H1 (cell line): ENCODE measurements at regions not wholly inside any gene's neighbourhood (a gene's known extent, or its start where the extent isn't known, plus 50 kb on each side); places are given as distances from the start of the nearest gene placed in this dataset.
A peak's percentile ranks its signal among the peaks of the same experiment; 100 is the strongest.

Experiments
- CTCF ChIA-PET: fragments of 300-600 bp; sonication (Branson Sonifier 250); formaldehyde crosslinking; loops from one replicate; lab custom pipeline; 2021; ENCODE audit not compliant: partially characterized antibody; lab: Charles Lee
- POLR2A ChIA-PET: fragments of 300-600 bp; sonication (Branson Sonifier 250); formaldehyde crosslinking; loops from one replicate; lab custom pipeline; 2021; ENCODE audit warnings: inconsistent platforms; ENCODE audit not compliant: partially characterized antibody; lab: Charles Lee
- DNase-seq, 2 experiments: peaks; one replicate each; pipeline versions ENCODE4 v3.0.0 to v3.0.0-alpha.2; 2010 to 2022; ENCODE audit warnings: low spot score in 2 of 2, low read depth in 1 of 2, mixed read lengths in 1 of 2
- FAIRE-seq: peaks from 2 replicates; lab custom pipeline; 2011; peaks lifted over from hg19 to GRCh38; lab: Jason Lieb, UNC
- H2AFZ ChIP-seq: 2 replicates; pipeline ENCODE4 v1.8.1; 2012; ENCODE audit warnings: low read length, inconsistent platforms
- H2AK5ac ChIP-seq: 2 replicates; pipeline ENCODE4 v1.6.1; 2013; ENCODE audit warnings: low read depth, low read length
- H2BK120ac ChIP-seq: replicated peaks from 2 replicates; pipeline ENCODE3; 2013; ENCODE audit warnings: low read depth, low read length, inconsistent platforms
- H2BK12ac ChIP-seq: 2 replicates; pipeline ENCODE4 v1.6.1; 2013; ENCODE audit warnings: low read depth, low read length
- H2BK15ac ChIP-seq: 2 replicates; pipeline ENCODE4 v1.6.1; 2013; ENCODE audit warnings: low read length
- H2BK20ac ChIP-seq: 2 replicates; pipeline ENCODE4 v1.6.1; 2013; ENCODE audit warnings: low read length
- H2BK5ac ChIP-seq: 2 replicates; pipeline ENCODE4 v1.6.1; 2013; ENCODE audit warnings: low read depth, low read length
- H3K14ac ChIP-seq: 2 replicates; pipeline ENCODE4 v1.6.1; 2013; ENCODE audit warnings: inconsistent platforms; ENCODE audit not compliant: insufficient read length
- H3K18ac ChIP-seq: 2 replicates; pipeline ENCODE4 v1.6.1; 2013; ENCODE audit warnings: low read length; ENCODE audit errors: extremely low read depth
- H3K23ac ChIP-seq: 2 replicates; pipeline ENCODE4 v1.6.1; 2013; ENCODE audit warnings: inconsistent platforms; ENCODE audit not compliant: insufficient read length
- H3K23me2 ChIP-seq: 2 replicates; pipeline ENCODE4 v1.6.1; 2013; ENCODE audit warnings: low read depth, low read length
- H3K27ac ChIP-seq: 2 replicates; pipeline ENCODE4 v1.6.1; 2011; ENCODE audit warnings: low read depth, low read length, inconsistent platforms
- H3K27me3 ChIP-seq, 4 experiments: replicated peaks in 1 of 4; 1 replicate in 1 of 4; 2 replicates in 3 of 4; pipeline versions ENCODE4 v1.6.1 to v1.8.1; 2011 to 2013; ENCODE audit warnings: low read length in 3 of 4, mild to moderate bottlenecking in 3 of 4, inconsistent platforms in 2 of 4, mixed read lengths in 2 of 4, moderate library complexity in 1 of 4; ENCODE audit not compliant: control insufficient read depth in 3 of 4, insufficient read depth in 3 of 4; ENCODE audit errors: extremely low read depth in 1 of 4
- H3K36me3 ChIP-seq, 4 experiments: 2 replicates each; pipeline versions ENCODE4 v1.6.1 to v1.8.1; 2011 to 2013; ENCODE audit warnings: mild to moderate bottlenecking in 4 of 4, low read length in 3 of 4, moderate library complexity in 2 of 4, control low read depth in 1 of 4, inconsistent platforms in 1 of 4; ENCODE audit not compliant: insufficient read depth in 4 of 4, control insufficient read depth in 2 of 4
- H3K4ac ChIP-seq: replicated peaks from 2 replicates; pipeline ENCODE3; 2013; ENCODE audit warnings: low read length, low read depth, mixed read lengths, inconsistent platforms; ENCODE audit not compliant: insufficient read length
- H3K4me1 ChIP-seq, 4 experiments: replicated peaks in 1 of 4; 1 replicate in 1 of 4; 2 replicates in 3 of 4; pipeline versions ENCODE4 v1.6.1 to v1.8.1; 2011 to 2013; ENCODE audit warnings: low read length in 3 of 4, inconsistent platforms in 2 of 4, mixed read lengths in 1 of 4; ENCODE audit not compliant: insufficient read depth in 4 of 4, control insufficient read depth in 3 of 4
- H3K4me2 ChIP-seq, 2 experiments: 2 replicates each; pipeline versions ENCODE4 v1.6.1 to v1.8.1; 2011 to 2013; ENCODE audit warnings: low read depth in 2 of 2, low read length in 2 of 2, control low read depth in 1 of 2, inconsistent platforms in 1 of 2, mild to moderate bottlenecking in 1 of 2; ENCODE audit not compliant: insufficient read depth in 1 of 2
- H3K4me3 ChIP-seq, 4 experiments: fragments of 200-600, 300-600 bp in 1 of 4; sonication (generic), shearing (Covaris generic), sonication (Bioruptor Twin) in 1 of 4; 2 replicates each; pipeline versions ENCODE4 v1.5.1 to v1.8.1; 2011 to 2016; ENCODE audit warnings: low read length in 4 of 4, low read depth in 3 of 4, control low read depth in 2 of 4, inconsistent platforms in 2 of 4, mild to moderate bottlenecking in 2 of 4, mixed read lengths in 1 of 4, moderate library complexity in 1 of 4; ENCODE audit not compliant: insufficient read depth in 2 of 4; ENCODE audit errors: extremely low read depth in 1 of 4
- H3K56ac ChIP-seq: replicated peaks from 2 replicates; pipeline ENCODE3; 2013; ENCODE audit warnings: low read depth, mild to moderate bottlenecking, mixed read lengths, low read length, inconsistent platforms; ENCODE audit not compliant: insufficient read length
- H3K79me1 ChIP-seq: 2 replicates; pipeline ENCODE4 v1.6.1; 2013; ENCODE audit warnings: low read depth, low read length, control low read depth
- H3K79me2 ChIP-seq, 2 experiments: 2 replicates each; pipeline versions ENCODE4 v1.6.1 to v1.8.1; 2012 to 2013; ENCODE audit warnings: low read length in 2 of 2, mild to moderate bottlenecking in 2 of 2, inconsistent platforms in 1 of 2; ENCODE audit not compliant: insufficient read depth in 2 of 2, control insufficient read depth in 1 of 2
- H3K9ac ChIP-seq, 4 experiments: replicated peaks in 1 of 4; 1 replicate in 1 of 4; 2 replicates in 3 of 4; pipeline versions ENCODE4 v1.6.1 to v1.8.1; 2011 to 2013; ENCODE audit warnings: low read depth in 3 of 4, low read length in 3 of 4, control low read depth in 2 of 4, mild to moderate bottlenecking in 2 of 4, moderate library complexity in 2 of 4, inconsistent platforms in 1 of 4; ENCODE audit errors: extremely low read depth in 1 of 4
- H3K9me3 ChIP-seq, 2 experiments: 2 replicates each; pipeline versions ENCODE4 v1.6.1 to v1.8.1; 2012 to 2013; ENCODE audit warnings: mild to moderate bottlenecking in 2 of 2, moderate library complexity in 2 of 2, control low read depth in 1 of 2, inconsistent platforms in 1 of 2, low read depth in 1 of 2, low read length in 1 of 2, mixed read lengths in 1 of 2; ENCODE audit not compliant: insufficient read depth in 2 of 2
- H4K20me1 ChIP-seq, 2 experiments: replicated peaks in 1 of 2; 2 replicates each; pipeline versions ENCODE3 to v1.8.1; 2011 to 2013; ENCODE audit warnings: inconsistent platforms in 2 of 2, low read length in 2 of 2, mild to moderate bottlenecking in 1 of 2; ENCODE audit not compliant: insufficient read depth in 2 of 2, control insufficient read depth in 1 of 2
- H4K5ac ChIP-seq: 2 replicates; pipeline ENCODE4 v1.6.1; 2013; ENCODE audit warnings: low read length, low read depth, mixed read lengths, inconsistent platforms; ENCODE audit not compliant: insufficient read length
- H4K8ac ChIP-seq: 2 replicates; pipeline ENCODE4 v1.8.0; 2013; ENCODE audit warnings: mild to moderate bottlenecking, moderate library complexity, low read length, inconsistent platforms; ENCODE audit not compliant: insufficient read depth; ENCODE audit errors: extremely low read depth
- H4K91ac ChIP-seq: replicated peaks from 2 replicates; pipeline ENCODE3; 2013; ENCODE audit warnings: low read length, mixed read lengths, inconsistent platforms; ENCODE audit not compliant: insufficient read length
- GABPA ChIP-seq: IDR thresholded peaks from 2 replicates; pipeline ENCODE4 v1.6.1; 2011; ENCODE audit warnings: mild to moderate bottlenecking, low read length, moderate library complexity, borderline replicate concordance; ENCODE audit not compliant: insufficient read depth
- YY1 ChIP-seq: IDR thresholded peaks from 2 replicates; pipeline ENCODE4 v1.6.1; 2011; ENCODE audit warnings: low read depth, mild to moderate bottlenecking, low read length
- WGBS, 2 experiments: shearing (Covaris generic) in 1 of 2; methylation state at CpG; one replicate each; pipeline versions ENCODE4 v1.1.6 to v1.1.7; 2013 to 2015; ENCODE audit warnings: low lambda C conversion rate in 2 of 2, mixed read lengths in 2 of 2, inconsistent platforms in 1 of 2, low coverage in 1 of 2, missing lambda C conversion rate in 1 of 2; ENCODE audit not compliant: insufficient replicate concordance in 2 of 2, insufficient coverage in 1 of 2, insufficient read length in 1 of 2; ENCODE audit errors: extremely low coverage in 1 of 2, missing lambda C conversion rate in 1 of 2; 5-methylcytosine and 5-hydroxymethylcytosine counted together

- H4K8ac ChIP-seq = no peak overlapping the region
- no peak overlapping the region for H3K4me3 ChIP-seq
- H3K79me1 ChIP-seq = no peaks in the 10 kb centered on the region
- no peaks in the 10 kb centered on the region for H3K79me2 ChIP-seq
- peak overlapping the region; percentile 47 for H2AFZ ChIP-seq
- no peak overlapping the region for H3K23ac ChIP-seq
- no peak overlapping the region for H3K56ac ChIP-seq
- H2BK15ac ChIP-seq = no peak overlapping the region
- no peaks in the 10 kb centered on the region for H4K20me1 ChIP-seq
- no peak overlapping the region for H2AK5ac ChIP-seq
- peak overlapping the region; percentile 81 for H4K91ac ChIP-seq
- H3K18ac ChIP-seq = no peak overlapping the region
- peak overlapping the region; percentile 72; the same call in 1 of the 2 replicates for H2BK20ac ChIP-seq
- H3K27me3 ChIP-seq = peaks cover 0 to 1% (median 0%) of the 10 kb centered on the region in 4 experiments; a peak in 2 of 7 replicates
- peak overlapping the region; percentile 96; the same call in 1 of the 2 replicates for H2BK5ac ChIP-seq
- no peak overlapping the region for H3K14ac ChIP-seq
- DNase-seq = no peak
- ChIA-PET POLR2A (no interaction called here), CTCF (interaction anchor here (0.6 kb wide), 1 partner anchor 52 kb away, joined by 3 read pairs; no protein-coding TSS in a partner anchor)
- H3K4ac ChIP-seq = peak overlapping the region; percentile 78
- no peaks in the 10 kb centered on the region for H3K23me2 ChIP-seq
- 69% methylated on average over 4 of the region's 4 CpGs; no CpG with 5 or more reads in 1 of the 2 experiments for WGBS, 2 experiments
- no peak overlapping the region for H3K27ac ChIP-seq
- H3K9me3 ChIP-seq = peaks cover 6 to 8% of the 10 kb centered on the region in 2 experiments
- H2BK12ac ChIP-seq = no peak overlapping the region
- no peaks in the 10 kb centered on the region for H3K4me1 ChIP-seq
- H4K5ac ChIP-seq = no peak overlapping the region
- FAIRE-seq = no peak
- H3K4me2 ChIP-seq = no peak overlapping the region
- peaks cover 0 to 5% (median 0%) of the 10 kb centered on the region in 4 experiments; a peak in 1 of 8 replicates for H3K36me3 ChIP-seq
- no peak overlapping the region for H3K9ac ChIP-seq
- H2BK120ac ChIP-seq = peak overlapping the region; percentile 95
- TF ChIP-seq GABPA = no peak
- TF ChIP-seq YY1 = peak; percentile 21; the same call in 1 of the 2 replicates
Observed at GRCh38 chr4:83170952-83171399, 56.4 kb upstream of the PLAC8 start.
